ENCODE measurements at regions not wholly inside any gene's neighbourhood (a gene's known extent, or its start where the extent isn't known, plus 50 kb on each side); places are given as distances from the start of the nearest gene placed in this dataset.

GRCh38 chr5:145205546-145205945, 629.6 kb downstream of the PRELID2 start:
- H3K4me1 ChIP-seq (ENCODE audit: control insufficient read depth, insufficient read depth, low read length): no peaks in the 10 kb centered on the region
- no peaks in the 10 kb centered on the region for H3K36me3 ChIP-seq (ENCODE audit: control insufficient read depth, insufficient read depth, low read length)
- H3K9me3 ChIP-seq (ENCODE audit: control insufficient read depth, insufficient read depth, low read length): no peaks in the 10 kb centered on the region
- no peak overlapping the region for H3K4me3 ChIP-seq (ENCODE audit: low read depth, low read length)
- no peak overlapping the region for H3K9ac ChIP-seq (ENCODE audit: low read depth, low read length)
- H3K27me3 ChIP-seq (ENCODE audit: control insufficient read depth, insufficient read depth, low read length): no peaks in the 10 kb centered on the region

- Histone ChIP-seq H3K36me3 (ENCODE audit: control insufficient read depth, insufficient read depth, low read length) (no peaks in the 10 kb centered on the region), H3K4me3 (ENCODE audit: low read depth, low read length) (no peak overlapping the region), H3K9ac (ENCODE audit: low read depth, low read length) (no peak overlapping the region), H3K27me3 (ENCODE audit: control insufficient read depth, insufficient read depth, low read length) (no peaks in the 10 kb centered on the region), H3K9me3 (ENCODE audit: control insufficient read depth, insufficient read depth, low read length) (no peaks in the 10 kb centered on the region), H3K4me1 (ENCODE audit: control insufficient read depth, insufficient read depth, low read length) (no peaks in the 10 kb centered on the region)
Observed at GRCh38 chr5:145204743-145205142, 630.4 kb downstream of the PRELID2 start.

GRCh38 chr5:145203193-145203592, 631.9 kb downstream of the PRELID2 start:
- Histone ChIP-seq H3K4me3 (ENCODE audit: low read depth, low read length) (no peak overlapping the region), H3K9me3 (ENCODE audit: control insufficient read depth, insufficient read depth, low read length) (no peaks in the 10 kb centered on the region), H3K4me1 (ENCODE audit: control insufficient read depth, insufficient read depth, low read length) (no peaks in the 10 kb centered on the region), H3K27me3 (ENCODE audit: control insufficient read depth, insufficient read depth, low read length) (no peaks in the 10 kb centered on the region), H3K36me3 (ENCODE audit: control insufficient read depth, insufficient read depth, low read length) (no peaks in the 10 kb centered on the region), H3K9ac (ENCODE audit: low read depth, low read length) (no peak overlapping the region)

GRCh38 chr5:145198525-145199260, 636.4 kb downstream of the PRELID2 start:
- Histone ChIP-seq H3K36me3 (ENCODE audit: control insufficient read depth, insufficient read depth, low read length) (no peaks in the 10 kb centered on the region), H3K9me3 (ENCODE audit: control insufficient read depth, insufficient read depth, low read length) (no peaks in the 10 kb centered on the region), H3K9ac (ENCODE audit: low read depth, low read length) (no peak overlapping the region), H3K4me1 (ENCODE audit: control insufficient read depth, insufficient read depth, low read length) (no peaks in the 10 kb centered on the region), H3K4me3 (ENCODE audit: low read depth, low read length) (no peak overlapping the region), H3K27me3 (ENCODE audit: control insufficient read depth, insufficient read depth, low read length) (no peaks in the 10 kb centered on the region)

GRCh38 chr5:145189746-145190145, 645.4 kb downstream of the PRELID2 start:
- Histone ChIP-seq H3K4me1 (ENCODE audit: control insufficient read depth, insufficient read depth, low read length) (no peaks in the 10 kb centered on the region), H3K9me3 (ENCODE audit: control insufficient read depth, insufficient read depth, low read length) (no peaks in the 10 kb centered on the region), H3K36me3 (ENCODE audit: control insufficient read depth, insufficient read depth, low read length) (no peaks in the 10 kb centered on the region), H3K27me3 (ENCODE audit: control insufficient read depth, insufficient read depth, low read length) (no peaks in the 10 kb centered on the region), H3K4me3 (ENCODE audit: low read depth, low read length) (no peak overlapping the region), H3K9ac (ENCODE audit: low read depth, low read length) (no peak overlapping the region)

GRCh38 chr5:145180371-145180770, 654.8 kb downstream of the PRELID2 start:
- H3K27me3 ChIP-seq (ENCODE audit: control insufficient read depth, insufficient read depth, low read length): no peaks in the 10 kb centered on the region
- H3K9me3 ChIP-seq (ENCODE audit: control insufficient read depth, insufficient read depth, low read length): no peaks in the 10 kb centered on the region
- peaks cover 22% of the 10 kb centered on the region for H3K4me1 ChIP-seq (ENCODE audit: control insufficient read depth, insufficient read depth, low read length)
- no peak overlapping the region for H3K4me3 ChIP-seq (ENCODE audit: low read depth, low read length)
- no peaks in the 10 kb centered on the region for H3K36me3 ChIP-seq (ENCODE audit: control insufficient read depth, insufficient read depth, low read length)
- no peak overlapping the region for H3K9ac ChIP-seq (ENCODE audit: low read depth, low read length)

- Histone ChIP-seq H3K27me3 (ENCODE audit: control insufficient read depth, insufficient read depth, low read length) (no peaks in the 10 kb centered on the region), H3K4me1 (ENCODE audit: control insufficient read depth, insufficient read depth, low read length) (peaks cover 22% of the 10 kb centered on the region), H3K4me3 (ENCODE audit: low read depth, low read length) (no peak overlapping the region), H3K9ac (ENCODE audit: low read depth, low read length) (no peak overlapping the region), H3K36me3 (ENCODE audit: control insufficient read depth, insufficient read depth, low read length) (no peaks in the 10 kb centered on the region), H3K9me3 (ENCODE audit: control insufficient read depth, insufficient read depth, low read length) (no peaks in the 10 kb centered on the region)
Observed at GRCh38 chr5:145178641-145179523, 656.3 kb downstream of the PRELID2 start.

GRCh38 chr5:145176041-145176440, 659.1 kb downstream of the PRELID2 start:
- Histone ChIP-seq H3K9ac (ENCODE audit: low read depth, low read length) (no peak overlapping the region), H3K27me3 (ENCODE audit: control insufficient read depth, insufficient read depth, low read length) (no peaks in the 10 kb centered on the region), H3K36me3 (ENCODE audit: control insufficient read depth, insufficient read depth, low read length) (no peaks in the 10 kb centered on the region), H3K4me3 (ENCODE audit: low read depth, low read length) (no peak overlapping the region), H3K4me1 (ENCODE audit: control insufficient read depth, insufficient read depth, low read length) (peaks cover 22% of the 10 kb centered on the region), H3K9me3 (ENCODE audit: control insufficient read depth, insufficient read depth, low read length) (no peaks in the 10 kb centered on the region)

GRCh38 chr5:145166110-145166509, 669.0 kb downstream of the PRELID2 start:
- H3K36me3 ChIP-seq (ENCODE audit: control insufficient read depth, insufficient read depth, low read length): no peaks in the 10 kb centered on the region
- H3K9ac ChIP-seq (ENCODE audit: low read depth, low read length): no peak overlapping the region
- H3K4me1 ChIP-seq (ENCODE audit: control insufficient read depth, insufficient read depth, low read length): no peaks in the 10 kb centered on the region
- no peak overlapping the region for H3K4me3 ChIP-seq (ENCODE audit: low read depth, low read length)
- no peaks in the 10 kb centered on the region for H3K27me3 ChIP-seq (ENCODE audit: control insufficient read depth, insufficient read depth, low read length)
- H3K9me3 ChIP-seq (ENCODE audit: control insufficient read depth, insufficient read depth, low read length): no peaks in the 10 kb centered on the region

- Histone ChIP-seq H3K9me3 (ENCODE audit: control insufficient read depth, insufficient read depth, low read length) (no peaks in the 10 kb centered on the region), H3K4me3 (ENCODE audit: low read depth, low read length) (no peak overlapping the region), H3K27me3 (ENCODE audit: control insufficient read depth, insufficient read depth, low read length) (peaks cover 8% of the 10 kb centered on the region), H3K4me1 (ENCODE audit: control insufficient read depth, insufficient read depth, low read length) (peaks cover 9% of the 10 kb centered on the region), H3K9ac (ENCODE audit: low read depth, low read length) (no peak overlapping the region), H3K36me3 (ENCODE audit: control insufficient read depth, insufficient read depth, low read length) (no peaks in the 10 kb centered on the region)
Observed at GRCh38 chr5:145163876-145164275, 671.3 kb downstream of the PRELID2 start.

- Histone ChIP-seq H3K36me3 (ENCODE audit: control insufficient read depth, insufficient read depth, low read length) (no peaks in the 10 kb centered on the region), H3K9me3 (ENCODE audit: control insufficient read depth, insufficient read depth, low read length) (no peaks in the 10 kb centered on the region), H3K27me3 (ENCODE audit: control insufficient read depth, insufficient read depth, low read length) (peaks cover 8% of the 10 kb centered on the region), H3K4me3 (ENCODE audit: low read depth, low read length) (no peak overlapping the region), H3K9ac (ENCODE audit: low read depth, low read length) (no peak overlapping the region), H3K4me1 (ENCODE audit: control insufficient read depth, insufficient read depth, low read length) (peaks cover 12% of the 10 kb centered on the region)
Observed at GRCh38 chr5:145162626-145163025, 672.5 kb downstream of the PRELID2 start.

GRCh38 chr5:145161391-145161790, 673.8 kb downstream of the PRELID2 start:
- no peak overlapping the region for H3K9ac ChIP-seq (ENCODE audit: low read depth, low read length)
- peaks cover 8% of the 10 kb centered on the region for H3K27me3 ChIP-seq (ENCODE audit: control insufficient read depth, insufficient read depth, low read length)
- H3K4me3 ChIP-seq (ENCODE audit: low read depth, low read length): no peak overlapping the region
- H3K4me1 ChIP-seq (ENCODE audit: control insufficient read depth, insufficient read depth, low read length): peaks cover 12% of the 10 kb centered on the region
- no peaks in the 10 kb centered on the region for H3K36me3 ChIP-seq (ENCODE audit: control insufficient read depth, insufficient read depth, low read length)
- H3K9me3 ChIP-seq (ENCODE audit: control insufficient read depth, insufficient read depth, low read length): no peaks in the 10 kb centered on the region
